ENCODE measurements at regions not wholly inside any gene's neighbourhood (a gene's known extent, or its start where the extent isn't known, plus 50 kb on each side); places are given as distances from the start of the nearest gene placed in this dataset.

DNA sequence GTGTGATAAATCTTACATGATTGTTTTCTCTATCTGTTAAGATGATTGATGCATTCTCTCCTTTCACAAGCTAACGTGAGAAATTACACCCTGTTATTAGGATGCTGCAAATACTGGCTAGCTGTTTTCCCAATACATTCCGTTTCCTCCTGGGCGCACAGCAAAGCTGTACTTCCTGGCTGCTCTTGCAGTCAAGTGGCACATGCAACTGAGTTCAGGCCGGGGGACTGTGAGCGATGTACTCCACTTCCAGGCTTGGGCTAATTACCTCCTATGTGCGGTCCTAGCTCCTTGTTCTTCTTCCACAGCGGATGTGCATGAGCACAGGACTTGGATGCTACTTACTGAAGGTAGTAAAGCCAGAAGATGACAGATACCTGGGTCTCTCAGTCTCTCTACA lies 234.9 kb upstream of the SESN3 start:
- TF ChIP-seq MAFK (IDR thresholded peaks at IDR 0.05; ENCODE audit: low read depth, low read length) = no peak
- TF ChIP-seq NFE2L2 (IDR thresholded peaks at IDR 0.05; ENCODE audit: low read depth, low read length) = no peak
- no peak for TF ChIP-seq RFX5 (IDR thresholded peaks at IDR 0.05; ENCODE audit: low read depth, low read length)
- no peak for TF ChIP-seq RAD21 (IDR thresholded peaks at IDR 0.05; ENCODE audit: low read length)
- TF ChIP-seq, protein P1, sequence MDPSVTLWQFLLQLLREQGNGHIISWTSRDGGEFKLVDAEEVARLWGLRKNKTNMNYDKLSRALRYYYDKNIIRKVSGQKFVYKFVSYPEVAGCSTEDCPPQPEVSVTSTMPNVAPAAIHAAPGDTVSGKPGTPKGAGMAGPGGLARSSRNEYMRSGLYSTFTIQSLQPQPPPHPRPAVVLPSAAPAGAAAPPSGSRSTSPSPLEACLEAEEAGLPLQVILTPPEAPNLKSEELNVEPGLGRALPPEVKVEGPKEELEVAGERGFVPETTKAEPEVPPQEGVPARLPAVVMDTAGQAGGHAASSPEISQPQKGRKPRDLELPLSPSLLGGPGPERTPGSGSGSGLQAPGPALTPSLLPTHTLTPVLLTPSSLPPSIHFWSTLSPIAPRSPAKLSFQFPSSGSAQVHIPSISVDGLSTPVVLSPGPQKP (IDR thresholded peaks at IDR 0.05; ENCODE audit: borderline replicate concordance, low read depth, low read length) = no peak
- no peak for TF ChIP-seq RCOR1 (IDR thresholded peaks at IDR 0.05; ENCODE audit: insufficient replicate concordance, low read length)
- BruUV-seq (replicated peaks) = no TSS peak
- H3K4me2 ChIP-seq (ENCODE audit: low read depth, low read length) = no peak overlapping the region
- H3K4me3 ChIP-seq (ENCODE audit: insufficient read depth, low read depth, low read length) = no peak overlapping the region
- H2AFZ ChIP-seq (replicated peaks; ENCODE audit: low read length, poor library complexity) = no peak overlapping the region
- H3K23ac ChIP-seq (ENCODE audit: low read depth, low read length) = no peak overlapping the region
- no peaks in the 10 kb centered on the region for H4K20me1 ChIP-seq (ENCODE audit: insufficient read depth, low read length)
- no peak overlapping the region for H3K4ac ChIP-seq (ENCODE audit: low read depth, low read length)
- no peak overlapping the region for H3K56ac ChIP-seq (ENCODE audit: extremely low read depth, insufficient read depth, low read length)
- intact Hi-C loops (cut with micrococcal nuclease) = no loop called here
- no peak overlapping the region for H3K14ac ChIP-seq (replicated peaks; ENCODE audit: low read depth, low read length)
- H3K27ac ChIP-seq (ENCODE audit: insufficient read depth, low read length) = no peak overlapping the region
- H2AK5ac ChIP-seq (ENCODE audit: low read depth, low read length) = no peak overlapping the region
- H3K79me1 ChIP-seq (ENCODE audit: low read depth in 1 of 2, low read length in 2 of 2) = no peaks in the 10 kb centered on the region
- no CpG with 5 or more reads among the region's 7 CpGs for WGBS, 2 experiments (ENCODE audit: extremely low coverage in 2 of 2, insufficient read length in 1 of 2)
- no peak overlapping the region for H4K8ac ChIP-seq (ENCODE audit: low read depth in 2 of 2, low read length in 2 of 2)
- no peaks in the 10 kb centered on the region for H3K36me3 ChIP-seq (ENCODE audit: control insufficient read depth, insufficient read depth, low read length)
- dilution Hi-C loops (cut with HindIII; ENCODE audit: low sequenced_read_pairs, unreplicated experiment) = no loop called here
- in situ Hi-C loops (cut with MboI; ENCODE audit: low sequenced_read_pairs) = no loop called here
- CTCF ChIA-PET = no interaction called here
- DNase-seq (no peak), ATAC-seq (ENCODE audit: low read depth) (no peak)
- H2BK20ac ChIP-seq (ENCODE audit: low read depth, low read length) = no peak overlapping the region
- no peak overlapping the region for H2BK15ac ChIP-seq (ENCODE audit: low read depth, low read length)
- no peaks in the 10 kb centered on the region; the same call in 1 of the 2 replicates for H3K27me3 ChIP-seq (ENCODE audit: control insufficient read depth, insufficient read depth, low read length)
- H2BK120ac ChIP-seq (ENCODE audit: low read depth, low read length) = no peak overlapping the region
- H3K18ac ChIP-seq (ENCODE audit: low read depth, low read length) = no peak overlapping the region
- no peaks in the 10 kb centered on the region for H3K4me1 ChIP-seq (ENCODE audit: control insufficient read depth, insufficient read depth, low read length)
- POLR2A ChIA-PET (ENCODE audit: unreplicated experiment) = no interaction called here
- H3K9ac ChIP-seq (ENCODE audit: low read depth, low read length) = no peak overlapping the region
- no peak overlapping the region for H4K91ac ChIP-seq (ENCODE audit: insufficient read depth, low read depth, low read length)
- no peak overlapping the region for H2BK5ac ChIP-seq (ENCODE audit: low read depth, low read length, poor library complexity, severe bottlenecking)
- no peak overlapping the region for H2AK9ac ChIP-seq (replicated peaks; ENCODE audit: low read depth, low read length, poor library complexity)
- H3K9me3 ChIP-seq (ENCODE audit: control insufficient read depth, insufficient read depth, low read length) = no peaks in the 10 kb centered on the region; the same call in 1 of the 2 replicates
- H4K5ac ChIP-seq (ENCODE audit: low read depth, low read length) = no peak overlapping the region
- H3K9me1 ChIP-seq (ENCODE audit: insufficient read depth, low read length) = no peaks in the 10 kb centered on the region

Data from IMR-90 (cell line).